NB4 (cell line): ENCODE measurements at regions not wholly inside any gene's neighbourhood (a gene's known extent, or its start where the extent isn't known, plus 50 kb on each side); places are given as distances from the start of the nearest gene placed in this dataset.

Source experiments
- CTCF ChIP-seq: IDR thresholded peaks from one replicate; pipeline ENCODE4 v1.5.1; 2012; ENCODE audit warnings: low read depth, low read length
- POLR2A ChIP-seq: IDR thresholded peaks from 2 replicates; pipeline ENCODE4 v1.6.1; 2011; ENCODE audit warnings: mild to moderate bottlenecking; ENCODE audit not compliant: insufficient read length; ENCODE audit errors: extremely low read depth

GRCh38 chr9:29043072-29043471, 1469.8 kb upstream of the C9orf72 start:
- TF ChIP-seq POLR2A (no peak), CTCF (no peak)
